DMS53 treated with DMSO at 0.1 percent for 48 hours (cell line): ENCODE measurements at regions not wholly inside any gene's neighbourhood (a gene's known extent, or its start where the extent isn't known, plus 50 kb on each side); places are given as distances from the start of the nearest gene placed in this dataset.

Source experiments
- DNase-seq: peaks from one replicate; lab custom pipeline; 2025; ENCODE audit not compliant: unreplicated experiment; lab: John Stamatoyannopoulos, UW

DNA sequence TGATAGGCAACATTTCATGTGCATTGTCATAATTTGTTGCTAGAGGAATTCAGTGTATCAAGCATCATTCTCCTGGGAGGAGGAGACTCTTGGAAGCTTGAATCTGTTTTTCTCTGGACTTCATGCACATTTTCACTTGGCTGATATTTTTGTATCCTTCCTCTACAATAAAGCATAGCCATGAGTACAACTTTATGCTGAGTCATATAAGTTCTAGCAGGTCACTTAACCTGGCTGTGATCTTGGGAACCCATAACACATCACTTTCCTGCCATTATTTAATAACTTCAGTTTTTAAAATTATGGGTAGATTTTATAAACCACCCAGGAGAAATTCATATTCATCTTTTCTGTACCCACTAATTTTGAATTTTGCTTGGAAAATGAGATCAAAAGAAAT lies 203.0 kb upstream of the CD96 start:
- no peak for DNase-seq

DNA sequence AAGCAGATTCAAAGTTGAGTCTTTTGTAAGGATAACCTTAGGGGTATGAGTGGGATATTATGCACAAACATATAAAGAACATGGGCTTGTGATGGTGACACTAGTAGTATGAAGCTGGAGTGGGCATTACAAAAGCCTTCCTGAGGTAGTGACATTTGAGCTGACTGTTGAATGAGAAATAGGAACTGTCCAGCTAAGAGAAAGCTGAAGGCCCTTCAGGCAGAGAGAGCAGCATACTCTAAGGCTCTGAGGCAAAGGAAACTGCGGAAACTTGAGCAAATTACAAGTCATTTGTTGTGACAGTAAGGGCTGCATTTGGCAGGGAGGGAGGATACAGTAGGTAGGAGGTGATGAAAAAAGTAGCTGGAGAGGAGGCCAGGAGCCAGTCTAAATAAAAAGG lies 190.7 kb upstream of the CD96 start:
- DNase-seq: no peak

DNA sequence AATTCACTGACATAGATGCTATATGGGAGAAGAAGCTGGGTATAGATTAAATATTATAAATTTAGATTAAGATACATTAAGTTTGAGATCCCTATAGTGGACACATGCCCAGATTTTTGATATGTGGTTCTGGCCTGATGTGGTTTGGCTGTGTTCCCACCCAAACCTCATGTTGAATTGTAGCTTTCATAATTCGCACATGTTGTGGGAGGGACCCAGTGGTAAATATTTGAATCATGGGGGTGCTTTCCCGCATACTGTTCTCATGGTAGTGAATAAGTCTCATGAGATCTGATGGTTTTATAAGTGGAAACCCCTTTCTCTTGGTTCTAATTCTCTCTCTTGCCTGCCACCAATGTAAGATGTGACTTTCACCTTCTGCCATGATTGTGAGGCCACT lies 189.4 kb upstream of the CD96 start:
- DNase-seq: no peak

DNA sequence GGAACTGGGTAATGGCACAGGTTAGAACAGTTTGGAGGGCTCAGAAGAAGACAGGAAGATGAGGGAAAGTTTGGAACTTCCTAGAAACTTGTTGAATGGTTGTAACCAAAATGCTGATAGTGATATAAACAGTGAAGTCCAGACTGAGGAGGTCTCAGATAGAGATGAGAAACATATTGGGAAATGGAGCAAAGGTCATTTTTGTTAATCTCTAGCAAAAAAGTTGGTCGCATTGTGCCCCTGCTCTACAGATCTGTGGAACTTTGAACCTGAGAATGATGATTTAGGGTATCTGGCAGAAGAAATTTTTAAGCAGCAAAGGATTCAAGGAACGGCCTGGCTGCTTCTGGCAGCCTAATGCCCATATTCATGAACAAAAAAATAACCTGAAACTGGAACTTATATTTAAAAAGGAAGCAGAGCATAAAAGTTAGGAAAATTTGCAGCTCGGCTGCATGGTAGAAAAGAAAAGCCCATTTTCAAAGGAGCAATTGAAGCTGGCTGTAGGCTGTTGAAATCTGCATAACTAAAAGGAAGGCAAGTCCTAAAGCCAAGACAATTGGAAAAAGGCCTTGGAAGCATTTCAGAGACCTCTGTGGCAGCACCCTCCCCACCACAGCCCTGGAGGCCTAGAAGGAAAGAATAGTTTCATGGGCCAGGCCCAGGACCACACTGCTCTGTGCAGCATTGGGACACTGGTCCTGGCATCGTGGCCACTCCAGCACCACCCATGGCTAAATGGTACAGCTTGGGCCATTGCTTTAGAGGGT lies 182.6 kb upstream of the CD96 start:
- no peak for DNase-seq

DNA sequence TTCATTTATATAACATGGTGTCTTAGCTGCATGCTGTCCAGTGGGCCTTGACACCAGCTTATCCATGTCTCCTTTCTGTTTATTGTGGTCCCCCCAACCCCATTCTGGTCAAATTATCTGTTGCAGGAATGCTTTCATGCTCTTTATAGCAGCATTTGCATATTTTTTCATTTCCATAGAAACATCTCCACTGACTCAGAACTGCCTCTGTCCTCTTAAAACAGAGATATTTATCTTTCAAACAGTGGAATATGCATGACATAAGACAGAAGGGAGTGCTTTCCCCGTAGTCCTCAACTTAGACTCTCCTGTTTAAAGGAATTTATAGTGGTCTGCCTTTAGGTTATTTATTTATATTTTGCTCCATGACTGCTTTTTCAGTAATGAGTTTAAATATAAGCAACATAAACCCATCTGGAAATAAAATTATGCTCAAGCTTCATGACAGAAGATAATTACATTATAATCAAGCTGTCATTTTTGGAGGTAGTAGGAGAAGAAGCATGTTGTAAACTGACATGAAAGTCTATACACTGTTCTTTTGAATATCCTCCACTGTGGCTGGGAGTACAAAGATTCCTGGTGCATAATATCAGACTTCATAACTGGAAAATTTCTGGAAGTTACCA lies 179.5 kb upstream of the CD96 start:
- DNase-seq: no peak

DNA sequence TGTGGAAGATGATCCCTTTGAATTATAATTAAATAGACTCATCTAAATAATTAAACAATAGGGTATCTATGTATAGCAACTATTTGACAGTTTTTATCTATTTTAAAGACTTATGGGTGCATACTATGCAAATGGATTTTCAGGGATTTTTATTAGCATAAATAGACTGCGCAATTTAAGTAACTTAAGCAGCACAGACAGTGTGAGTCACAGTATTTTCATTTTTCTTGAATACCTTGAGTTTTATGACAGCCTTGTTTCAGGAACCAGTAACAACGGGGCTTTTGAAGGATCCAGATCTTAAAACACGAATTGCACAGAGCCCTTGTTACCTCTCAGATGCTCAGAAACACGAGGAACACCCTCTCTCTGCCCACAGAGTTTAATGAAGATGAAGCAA lies 175.5 kb upstream of the CD96 start:
- no peak for DNase-seq

DNA sequence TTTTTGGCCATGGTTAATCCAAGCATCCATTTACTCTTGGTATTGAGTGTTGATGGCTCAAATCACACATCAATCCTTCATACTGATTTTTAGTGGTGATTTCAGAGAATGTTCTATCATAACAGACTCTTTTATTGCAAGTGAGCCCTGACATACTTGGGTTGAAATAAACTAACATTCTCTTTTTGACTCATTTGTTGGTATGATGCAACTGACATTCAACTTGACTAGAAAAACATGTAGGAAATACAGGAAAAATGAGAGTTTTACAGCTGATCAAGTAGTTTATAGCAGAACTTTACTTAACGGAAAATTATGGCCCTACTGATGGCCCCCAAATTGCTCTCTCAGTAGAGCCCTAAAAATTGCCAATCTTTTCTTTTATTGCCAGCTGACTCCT lies 173.9 kb upstream of the CD96 start:
- DNase-seq: no peak

DNA sequence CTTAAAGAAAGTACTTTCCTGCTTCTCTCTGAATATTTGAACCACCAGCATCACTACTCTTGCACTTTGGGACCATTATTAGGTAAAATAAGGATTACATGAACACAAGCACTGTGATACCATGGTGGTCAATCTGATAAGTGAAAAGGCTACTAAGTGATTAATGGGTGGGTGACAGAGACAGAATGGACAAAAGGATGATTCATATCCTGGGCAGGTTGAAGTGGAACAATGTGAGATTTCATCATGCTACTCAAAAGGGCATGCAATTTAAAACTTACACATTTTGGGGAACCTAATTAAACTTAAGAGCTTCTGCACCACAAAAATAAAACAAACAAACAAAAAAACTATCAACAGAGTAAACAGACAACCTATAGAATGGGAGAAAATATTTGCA lies 172.0 kb upstream of the CD96 start:
- DNase-seq: no peak

DNA sequence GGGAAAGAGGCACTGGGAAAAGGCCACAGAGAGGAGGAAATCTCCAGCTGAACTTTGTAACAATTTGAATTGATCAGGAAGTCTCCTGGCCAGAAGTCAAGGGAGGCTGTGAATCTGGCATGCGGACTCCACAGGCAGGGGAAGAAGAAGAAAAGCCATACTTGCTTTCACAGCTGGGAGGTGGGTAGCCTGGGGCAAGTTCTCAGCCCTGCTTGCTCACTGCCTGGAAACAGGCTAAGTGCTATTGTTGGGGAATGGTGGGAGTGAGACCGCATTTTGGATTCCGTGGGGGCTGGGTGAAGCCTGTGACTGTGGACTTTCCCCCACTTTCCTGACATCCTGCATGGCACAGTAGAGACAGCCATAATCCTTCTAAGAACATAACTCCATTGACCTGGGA lies 168.8 kb upstream of the CD96 start:
- no peak for DNase-seq

DNA sequence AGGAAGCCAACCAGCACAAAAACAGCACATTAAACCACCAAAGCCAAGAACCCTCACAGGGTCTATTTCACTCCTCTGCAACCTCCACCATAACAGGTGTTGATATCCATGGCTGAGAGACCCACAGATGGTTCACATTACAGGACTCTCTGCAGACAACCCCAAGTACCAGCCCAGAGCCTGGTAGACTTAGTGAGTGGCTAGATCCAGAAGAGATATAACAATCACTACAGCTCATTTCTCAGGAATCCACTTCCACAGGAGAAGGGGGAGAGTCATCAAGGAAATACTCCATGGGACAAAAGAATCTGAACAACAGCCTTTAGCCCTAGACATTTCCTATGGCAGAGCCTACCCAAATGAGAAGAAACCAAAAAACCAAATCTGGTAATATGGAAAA lies 168.1 kb upstream of the CD96 start:
- no peak for DNase-seq

DNA sequence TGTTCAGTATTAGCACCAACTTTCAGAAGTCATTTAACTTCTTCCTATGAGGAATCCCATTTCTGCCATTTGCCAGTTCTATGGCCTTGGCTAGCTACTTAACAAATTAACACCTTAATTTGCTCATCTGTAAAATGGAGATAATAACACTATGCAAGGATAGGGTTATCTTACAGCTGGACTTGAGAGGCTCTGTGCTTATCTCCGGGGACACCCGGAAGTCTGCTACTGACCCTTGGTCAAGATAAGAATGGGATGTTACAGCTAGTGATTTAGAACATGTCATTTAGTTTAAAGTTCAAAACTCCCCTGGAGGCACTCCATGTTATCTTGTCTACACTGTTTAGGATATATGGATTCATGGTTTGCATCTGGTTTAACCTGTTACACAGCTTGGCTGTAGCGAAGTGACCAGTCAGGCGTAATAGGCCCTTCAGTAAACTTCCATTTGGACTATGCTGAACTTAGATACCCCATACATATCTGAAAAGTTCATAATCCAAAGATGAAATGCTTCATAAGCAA lies 156.0 kb upstream of the CD96 start:
- no peak for DNase-seq

DNA sequence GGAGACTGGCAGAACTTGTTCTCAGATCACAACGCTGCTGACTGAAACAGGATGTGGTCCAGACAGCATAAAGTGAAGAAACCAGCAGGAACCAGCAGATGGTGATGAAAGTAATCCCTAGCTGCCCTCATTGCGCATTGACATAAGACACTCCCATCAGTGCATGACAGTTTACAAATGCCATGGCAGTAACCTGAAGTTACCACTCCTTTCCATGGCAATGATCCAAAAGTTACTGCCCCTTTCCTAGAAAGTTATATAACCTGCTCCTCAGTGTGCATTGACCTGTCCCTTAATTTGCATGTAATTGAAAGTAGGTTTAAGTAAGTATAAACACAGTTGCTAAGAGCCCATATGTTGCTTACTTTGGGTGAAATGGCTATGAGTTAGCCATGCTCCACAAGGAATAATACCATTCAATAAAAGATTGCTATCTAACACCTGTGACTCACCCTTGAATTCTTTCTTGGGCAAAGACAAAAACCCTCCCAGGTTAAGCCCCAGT lies 149.1 kb upstream of the CD96 start:
- peak; percentile 5 for DNase-seq

DNA sequence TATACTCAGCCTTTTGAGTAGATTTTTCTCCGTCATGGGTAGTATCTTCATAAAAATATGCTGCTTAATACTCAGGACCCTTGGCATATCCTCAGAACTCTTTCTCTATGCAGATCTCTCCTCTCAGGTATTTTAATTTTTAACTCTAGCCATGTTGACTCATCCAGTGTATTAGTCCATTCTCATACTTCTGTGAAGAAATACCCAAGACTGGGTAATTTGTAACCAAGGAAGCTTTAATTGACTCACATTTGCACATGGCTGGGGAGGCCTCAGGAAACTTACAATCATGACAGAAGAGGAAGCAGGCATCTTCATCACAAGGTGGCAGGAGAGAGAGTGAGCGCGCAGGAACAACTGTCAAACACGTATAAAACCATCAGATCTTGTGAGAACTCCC lies 129.3 kb upstream of the CD96 start:
- no peak for DNase-seq

DNA sequence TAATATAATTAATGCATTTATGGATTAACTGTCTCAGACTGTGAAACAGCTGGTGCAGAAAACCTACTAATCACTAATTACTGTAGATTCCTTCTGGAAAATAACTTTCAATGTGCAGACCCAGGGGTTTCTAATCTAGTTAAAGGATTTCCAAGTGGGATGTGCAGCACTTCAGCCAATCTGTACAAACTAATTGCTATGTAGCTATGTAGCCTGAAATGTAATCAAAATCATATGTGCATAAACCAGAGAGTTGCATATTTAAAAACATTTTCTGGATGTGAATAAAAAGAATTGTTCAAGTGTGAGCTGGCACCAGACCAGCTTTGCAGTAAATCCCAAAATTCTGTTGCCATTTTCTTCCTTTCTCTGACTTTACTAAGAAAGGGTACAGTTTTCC lies 127.5 kb upstream of the CD96 start:
- no peak for DNase-seq

DNA sequence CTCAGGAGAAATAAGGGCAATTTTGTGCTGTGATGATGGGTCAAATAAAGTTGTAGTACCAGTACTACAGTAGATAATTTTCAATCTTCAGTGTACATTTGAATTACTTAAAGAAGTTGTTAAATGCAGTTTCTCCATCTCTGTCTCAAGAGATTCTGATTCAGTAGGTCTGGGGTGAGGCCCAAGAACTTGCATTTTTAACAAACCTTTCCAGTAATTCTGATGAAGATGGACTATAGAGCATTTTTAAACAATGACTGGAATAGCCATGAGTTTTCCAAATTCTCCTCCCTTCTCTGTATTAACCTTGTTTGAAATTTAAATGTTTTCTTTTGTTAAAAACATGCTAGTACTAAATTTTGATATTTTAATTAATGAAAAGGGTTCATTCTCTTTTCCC lies 127.0 kb upstream of the CD96 start:
- no peak for DNase-seq

DNA sequence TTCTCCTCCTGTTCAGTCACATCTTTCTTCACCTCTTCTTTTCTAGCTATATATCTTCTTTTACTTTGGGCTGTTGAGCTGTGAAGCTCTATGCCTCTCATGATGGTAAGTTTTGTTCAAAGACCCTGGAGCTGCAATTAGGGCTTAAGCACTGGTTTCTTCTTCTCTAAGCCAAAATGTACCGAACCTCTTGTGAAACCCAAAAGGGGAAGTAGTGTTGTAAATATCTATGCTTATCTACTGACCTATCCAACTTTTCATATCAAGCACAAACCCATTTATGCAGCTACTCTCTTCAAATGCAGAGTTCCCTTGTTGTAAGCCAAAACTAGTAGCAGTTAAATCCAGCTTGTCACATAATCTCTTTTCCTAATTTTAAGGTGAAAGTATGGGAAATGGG lies 123.6 kb upstream of the CD96 start:
- DNase-seq: no peak

DNA sequence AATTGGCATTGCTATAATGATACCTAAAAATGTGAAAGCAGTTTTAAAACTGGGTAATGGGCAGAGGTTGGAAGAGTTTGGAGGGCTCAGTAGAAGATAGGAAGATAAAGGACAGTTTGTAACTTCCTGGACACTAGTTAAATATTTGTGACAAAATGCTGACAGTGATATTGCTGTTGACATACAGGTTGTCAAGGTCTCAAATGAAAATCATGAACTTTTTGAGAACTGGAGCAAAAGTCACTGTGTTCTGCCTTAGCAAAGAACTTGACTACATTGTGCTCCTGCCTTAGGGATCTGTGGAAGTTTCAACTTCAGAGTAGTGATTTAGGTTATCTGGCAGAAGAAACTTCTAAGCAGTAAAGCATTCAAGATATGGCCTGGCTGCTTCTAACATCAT lies 113.7 kb upstream of the CD96 start:
- no peak for DNase-seq

DNA sequence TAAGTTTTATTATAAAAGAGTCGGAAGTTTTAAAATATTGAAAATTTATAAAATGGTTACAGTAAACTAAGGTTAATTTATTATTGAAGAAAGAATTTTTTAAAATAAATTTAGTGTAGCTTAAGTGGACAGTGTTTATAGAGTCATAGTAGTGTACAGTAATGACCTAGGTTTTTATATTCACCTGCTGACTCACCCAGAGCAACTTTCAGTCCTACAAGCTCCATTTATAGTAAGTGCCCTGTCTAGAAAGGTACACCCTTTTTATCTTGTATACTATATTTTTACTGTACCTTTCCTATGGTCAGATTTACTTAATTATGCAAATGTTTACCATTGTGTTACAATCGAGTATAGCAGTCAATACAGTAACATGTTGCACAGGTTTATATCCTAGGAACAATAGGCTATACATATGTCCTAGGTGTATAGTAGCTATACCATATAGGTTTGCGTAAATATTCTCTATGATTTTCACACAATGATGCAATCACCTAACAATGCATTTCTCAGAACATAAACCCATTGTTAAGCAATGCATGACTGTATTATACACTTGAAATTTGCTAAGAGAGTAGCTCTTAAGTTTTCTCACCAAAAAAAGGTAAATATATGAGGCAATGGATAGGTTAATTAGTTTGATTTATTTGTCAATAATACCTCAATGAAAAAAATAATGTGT lies 106.9 kb upstream of the CD96 start:
- no peak for DNase-seq

DNA sequence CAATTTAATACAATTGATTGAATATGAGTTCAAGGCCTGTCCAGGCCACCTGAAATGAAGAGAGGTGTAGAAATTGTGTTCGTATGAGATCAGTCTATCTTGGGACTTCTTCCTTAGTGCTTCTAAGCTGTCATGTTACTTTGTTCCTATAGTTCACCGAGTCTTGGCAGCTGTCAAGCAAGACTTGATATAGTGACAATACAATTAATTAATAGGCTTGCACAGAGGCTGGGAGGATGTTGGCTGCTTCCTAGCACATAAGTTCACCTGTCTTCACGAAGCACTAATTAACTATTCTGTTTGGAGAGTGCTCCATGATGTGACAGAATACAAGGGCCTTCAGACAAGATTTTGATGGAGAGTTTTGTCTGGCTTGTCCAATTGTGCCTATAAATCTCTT lies 103.7 kb upstream of the CD96 start:
- DNase-seq: no peak

DNA sequence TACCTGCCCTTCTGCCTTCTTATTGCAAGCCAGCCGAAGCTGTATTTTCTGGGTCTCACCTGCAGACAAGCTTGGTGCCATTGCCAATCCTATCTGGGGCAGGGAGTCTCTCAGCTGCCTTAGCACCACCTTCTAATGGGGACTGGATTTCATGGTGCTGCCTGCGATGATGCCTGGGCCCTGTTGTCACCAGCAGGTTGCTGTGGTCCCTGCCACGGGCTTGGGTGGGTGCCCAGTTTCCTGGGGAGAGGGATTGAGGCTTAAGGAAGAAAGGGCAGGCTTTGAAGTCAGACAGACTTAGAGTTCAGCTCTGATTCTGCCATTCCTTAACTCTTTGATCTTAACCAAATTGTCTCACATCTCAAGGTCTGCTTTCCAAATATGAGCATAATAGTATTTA lies 87.4 kb upstream of the CD96 start:
- no peak for DNase-seq

DNA sequence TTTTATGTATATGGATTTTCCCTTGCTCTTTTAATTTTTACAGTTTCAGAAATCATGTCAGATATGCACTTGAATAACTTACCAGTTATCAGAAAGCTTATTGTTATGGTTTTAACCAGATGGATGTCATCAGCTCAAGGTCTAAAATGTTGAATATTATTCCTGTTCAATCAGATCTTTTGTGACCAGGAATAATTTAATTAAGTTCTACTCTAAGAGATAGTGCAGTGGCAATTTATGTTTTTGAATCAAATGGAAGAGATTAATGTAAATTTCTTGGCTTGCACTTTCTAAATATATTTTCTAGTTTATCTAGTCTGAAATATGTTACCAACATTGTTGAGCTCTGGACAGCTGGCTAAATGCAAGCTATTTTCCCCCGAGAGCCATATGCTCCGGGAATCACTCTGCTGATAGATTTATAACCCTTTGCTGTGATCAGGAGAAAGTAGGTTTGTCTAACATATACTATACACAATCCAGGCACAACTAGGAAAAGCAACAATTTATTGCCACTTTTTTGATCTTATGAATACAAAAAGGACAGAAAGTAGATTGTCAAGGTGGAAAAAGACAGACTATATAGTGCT lies 76.8 kb upstream of the CD96 start:
- no peak for DNase-seq

DNA sequence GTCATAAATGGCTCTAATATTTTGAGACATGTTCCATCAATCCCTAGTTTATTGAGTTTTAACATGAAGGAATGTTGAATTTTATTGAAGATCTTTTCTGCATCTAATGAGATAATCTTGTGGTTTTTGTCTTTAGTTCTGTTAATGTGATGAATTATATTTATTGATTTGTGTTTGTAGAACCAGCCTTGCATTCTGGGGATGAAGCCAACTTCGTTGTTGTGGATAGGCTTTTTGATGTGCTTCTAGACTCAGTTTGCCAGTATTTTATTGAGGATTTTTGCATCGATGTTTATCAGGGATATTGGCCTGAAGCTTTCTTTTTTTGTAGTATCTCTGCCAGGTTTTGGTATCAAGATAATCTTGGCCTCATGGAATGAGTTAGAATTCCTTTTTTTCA lies 72.0 kb upstream of the CD96 start:
- DNase-seq: no peak
